Prostate gland (tissue), 2 donors: ENCODE measurements at regions not wholly inside any gene's neighbourhood (a gene's known extent, or its start where the extent isn't known, plus 50 kb on each side); places are given as distances from the start of the nearest gene placed in this dataset.

ENCODE experiments used
- DNase-seq: peaks from one replicate; pipeline ENCODE4 v3.0.0-alpha.2; 2019; ENCODE audit warnings: low spot score
- H3K27ac ChIP-seq, 2 donors: fragments of 200-600 bp; sonication (generic); 2 replicates each; pipeline ENCODE4 v1.5.1; 2017 to 2019
- H3K27me3 ChIP-seq: fragments of 200-600 bp; sonication (generic); replicated peaks from 2 replicates; pipeline ENCODE4 v1.5.1; 2019; ENCODE audit not compliant: insufficient read depth
- H3K36me3 ChIP-seq, 2 donors: fragments of 200-600 bp; sonication (generic); 1 replicate in 1 of 2; 2 replicates in 1 of 2; pipeline versions ENCODE4 v1.5.1 to v1.8.1; 2017 to 2019
- H3K4me1 ChIP-seq: fragments of 200-600 bp; sonication (generic); replicated peaks from 2 replicates; pipeline ENCODE4 v1.5.1; 2019
- H3K4me3 ChIP-seq, 2 donors: fragments of 200-600 bp; sonication (generic); 2 replicates each; pipeline ENCODE4 v1.5.1; 2017 to 2019
- H3K9me3 ChIP-seq: fragments of 200-600 bp; sonication (generic); 2 replicates; pipeline ENCODE4 v1.5.1; 2017
- CTCF ChIP-seq, 4 experiments: fragments of 200-600 bp in 2 of 4; fragments of 450-650 bp in 2 of 4; sonication (generic) in 2 of 4; IDR thresholded peaks; 1 replicate in 3 of 4; 2 replicates in 1 of 4; pipeline ENCODE4 v1.5.1; 2016 to 2019; ENCODE audit warnings: antibody characterized with exemption in 4 of 4, mild to moderate bottlenecking in 2 of 4, moderate library complexity in 2 of 4
- POLR2A ChIP-seq: fragments of 450-650 bp; IDR thresholded peaks from one replicate; pipeline ENCODE4 v1.6.1; 2016; ENCODE audit warnings: antibody characterized with exemption, mild to moderate bottlenecking
- POLR2AphosphoS5 ChIP-seq: sonication (generic); formaldehyde crosslinking; IDR thresholded peaks from one replicate; pipeline ENCODE4 v1.6.1; 2017; ENCODE audit warnings: antibody characterized with exemption
- WGBS: methylation state at CpG from one replicate; pipeline ENCODE4 v1.1.5; 2018; 5-methylcytosine and 5-hydroxymethylcytosine counted together
- intact Hi-C: fragments of 100-400 bp; cut with DNase I; formaldehyde crosslinking; loops from one replicate; pipeline ENCODE4 v1.14.2; 2022

DNA sequence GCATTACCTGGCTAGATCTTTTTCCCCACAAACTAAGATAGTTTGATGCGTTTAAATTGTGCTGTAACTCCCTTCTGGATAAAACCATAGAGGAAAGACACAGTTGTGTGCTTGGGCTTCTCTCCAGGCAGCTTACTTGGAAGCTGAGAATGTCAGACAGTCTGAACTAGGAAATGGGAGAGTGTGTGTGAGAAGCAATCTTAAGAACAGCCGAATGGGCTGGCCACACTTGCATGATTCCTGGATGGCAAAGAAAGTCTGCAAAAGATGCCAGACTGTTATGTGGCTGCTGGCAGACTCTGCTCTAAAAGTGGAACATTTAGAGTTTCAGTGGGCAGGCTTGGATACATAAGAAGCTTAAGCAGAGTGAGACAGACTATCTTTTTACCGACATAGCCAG, 384.3 kb upstream of the PSMD7 start:
- intact Hi-C loops, result no loop called here
- Histone ChIP-seq H3K27ac (no peak overlapping the region), H3K36me3 (no peaks in the 10 kb centered on the region), H3K9me3 (no peaks in the 10 kb centered on the region), H3K27me3 (no peaks in the 10 kb centered on the region), H3K4me3 (no peak overlapping the region), H3K4me1 (no peaks in the 10 kb centered on the region)
- TF ChIP-seq POLR2AphosphoS5 (no peak), POLR2A (no peak), CTCF (IDR thresholded peaks at IDR 0.05) (no peak)
- DNase-seq, result no peak
- 24% methylated on average over 3 of the region's 3 CpGs for WGBS

GRCh38 chr16:73909529-73910035, 387.0 kb upstream of the PSMD7 start:
- Histone ChIP-seq H3K4me3 (no peak overlapping the region), H3K27ac (no peak overlapping the region), H3K36me3 (no peaks in the 10 kb centered on the region), H3K4me1 (no peaks in the 10 kb centered on the region), H3K9me3 (no peaks in the 10 kb centered on the region), H3K27me3 (no peaks in the 10 kb centered on the region)
- no peak for DNase-seq
- TF ChIP-seq CTCF (IDR thresholded peaks at IDR 0.05), result no peak
- WGBS, result 46% methylated on average over 5 of the region's 5 CpGs
- intact Hi-C loops, result no loop called here

DNA sequence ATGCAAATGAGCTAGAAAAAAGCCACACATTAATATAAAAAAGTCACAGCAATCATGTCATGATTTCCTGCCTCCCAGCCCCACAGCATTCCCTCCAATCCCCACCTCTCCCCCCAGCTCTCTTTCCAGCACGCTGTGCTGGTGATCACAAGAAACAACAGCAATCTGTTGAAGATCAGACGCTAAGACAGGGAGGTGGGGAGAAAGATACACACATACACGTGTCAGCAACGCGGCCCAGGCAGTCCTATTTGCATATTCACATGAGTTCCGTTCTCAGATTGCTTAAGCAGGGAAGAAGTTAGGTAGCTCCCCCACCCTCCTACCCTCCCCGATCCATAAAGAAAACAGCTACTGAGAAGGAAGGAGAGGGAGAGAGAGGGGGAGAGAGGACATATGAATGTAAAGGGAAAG, 405.5 kb upstream of the PSMD7 start:
- no peak overlapping the region for H3K4me3 ChIP-seq
- no peaks in the 10 kb centered on the region for H3K36me3 ChIP-seq
- H3K9me3 ChIP-seq, result no peaks in the 10 kb centered on the region
- no peaks in the 10 kb centered on the region for H3K27me3 ChIP-seq
- H3K4me1 ChIP-seq, result no peaks in the 10 kb centered on the region
- TF ChIP-seq CTCF (IDR thresholded peaks at IDR 0.05), result no peak
- no peak for TF ChIP-seq POLR2AphosphoS5
- no peak for TF ChIP-seq POLR2A
- 0% methylated on average over 7 of the region's 7 CpGs for WGBS
- H3K27ac ChIP-seq, result no peak overlapping the region
- DNase-seq, result no peak
- intact Hi-C loops, result no loop called here

- no peak for DNase-seq
- H3K27ac ChIP-seq, result no peak overlapping the region
- H3K36me3 ChIP-seq, result no peaks in the 10 kb centered on the region
- H3K4me1 ChIP-seq, result no peaks in the 10 kb centered on the region
- no peak overlapping the region for H3K4me3 ChIP-seq
- no peaks in the 10 kb centered on the region for H3K27me3 ChIP-seq
- 27% methylated on average over 23 of the region's 23 CpGs for WGBS
- TF ChIP-seq POLR2A (no peak), CTCF (IDR thresholded peaks at IDR 0.05) (no peak)
- H3K9me3 ChIP-seq, result no peaks in the 10 kb centered on the region
- intact Hi-C loops, result no loop called here
Measured at GRCh38 chr16:73890186-73891128, 406.2 kb upstream of the PSMD7 start.
